ENCODE measurements at regions not wholly inside any gene's neighbourhood (a gene's known extent, or its start where the extent isn't known, plus 50 kb on each side); places are given as distances from the start of the nearest gene placed in this dataset.

GRCh38 chr18:11322006-11322405 lies 172.6 kb upstream of the PIEZO2 start:
- no peak overlapping the region for H3K4me3 ChIP-seq (replicated peaks in 1 of 2; ENCODE audit: low read depth in 1 of 2, low read length in 2 of 2)
- H3K9me2 ChIP-seq (ENCODE audit: insufficient read depth), result no peaks in the 10 kb centered on the region
- intact Hi-C loops (cut with micrococcal nuclease), result no loop called here
- ChIA-PET POLR2A (no interaction called here), RAD21 (ENCODE audit: low non-redundant PET in 1 of 2, low total read pairs in 2 of 2, uncharacterized antibody in 2 of 2, unreplicated experiment in 2 of 2) (no interaction called here), CTCF (no interaction called here)
- H3K9me3 ChIP-seq (ENCODE audit: control insufficient read depth in 1 of 2, insufficient read depth in 1 of 2, low read depth in 1 of 2, low read length in 2 of 2), result no peaks in the 10 kb centered on the region
- no peak overlapping the region for H2AFZ ChIP-seq (ENCODE audit: low read depth, low read length, poor library complexity, severe bottlenecking)
- TF ChIP-seq SIN3A (IDR thresholded peaks at IDR 0.05; ENCODE audit: low read depth) (no peak), ELF1 (IDR thresholded peaks at IDR 0.05; ENCODE audit: borderline replicate concordance, low read depth) (no peak), CTCF (IDR thresholded peaks at IDR 0.05 in 2 of 3, conservative IDR thresholded peaks at IDR 0.05 in 1 of 3; ENCODE audit: borderline replicate concordance in 1 of 3, insufficient read depth in 1 of 3, low read depth in 2 of 3, low read length in 2 of 3) (no peak)
- H3K4me2 ChIP-seq (ENCODE audit: low read length), result no peak overlapping the region
- ATAC-seq, result no peak
- no peaks in the 10 kb centered on the region for H3K36me3 ChIP-seq (ENCODE audit: control insufficient read depth in 1 of 2, insufficient read depth in 2 of 2, low read length in 2 of 2)
- peaks cover 0 to 12% of the 10 kb centered on the region in 2 experiments; a peak in 2 of 4 replicates for H3K4me1 ChIP-seq (ENCODE audit: control insufficient read depth in 1 of 2, insufficient read depth in 2 of 2, low read length in 2 of 2)
- DNase-seq (ENCODE audit: low read depth, low spot score), result no peak
- H3K79me2 ChIP-seq (ENCODE audit: insufficient read depth, low read length), result no peaks in the 10 kb centered on the region
- H3K9ac ChIP-seq (ENCODE audit: low read length), result no peak overlapping the region
- no TSS peak for BruUV-seq (replicated peaks)
- no peaks in the 10 kb centered on the region for H4K20me1 ChIP-seq (ENCODE audit: insufficient read depth)
- H3K27me3 ChIP-seq (ENCODE audit: insufficient read depth, low read length), result 0 out of 2 replicates have a peak, but pooled peaks cover 5% of the 10 kb centered on the region
- H3K27ac ChIP-seq (ENCODE audit: low read depth, low read length), result no peak overlapping the region

- H3K4me1 ChIP-seq (ENCODE audit: control insufficient read depth in 1 of 2, insufficient read depth in 2 of 2, low read length in 2 of 2), result peaks cover 0 to 12% of the 10 kb centered on the region in 2 experiments; a peak in 2 of 4 replicates
- POLR2A ChIA-PET, result no interaction called here
- H3K79me2 ChIP-seq (ENCODE audit: insufficient read depth, low read length), result no peaks in the 10 kb centered on the region
- H3K27ac ChIP-seq (ENCODE audit: low read depth, low read length), result no peak overlapping the region
- no peak overlapping the region for H3K4me2 ChIP-seq (ENCODE audit: low read length)
- ATAC-seq (no peak), DNase-seq (ENCODE audit: low read depth, low spot score) (no peak)
- intact Hi-C loops (cut with micrococcal nuclease), result no loop called here
- H2AFZ ChIP-seq (ENCODE audit: low read depth, low read length, poor library complexity, severe bottlenecking), result no peak overlapping the region
- 0 out of 2 replicates have a peak, but pooled peaks cover 5% of the 10 kb centered on the region for H3K27me3 ChIP-seq (ENCODE audit: insufficient read depth, low read length)
- RAD21 ChIA-PET (ENCODE audit: low non-redundant PET in 1 of 2, low total read pairs in 2 of 2, uncharacterized antibody in 2 of 2, unreplicated experiment in 2 of 2), result no interaction called here
- H3K9me3 ChIP-seq (ENCODE audit: control insufficient read depth in 1 of 2, insufficient read depth in 1 of 2, low read depth in 1 of 2, low read length in 2 of 2), result no peaks in the 10 kb centered on the region
- no peaks in the 10 kb centered on the region for H3K9me2 ChIP-seq (ENCODE audit: insufficient read depth)
- no peak overlapping the region for H3K4me3 ChIP-seq (replicated peaks in 1 of 2; ENCODE audit: low read depth in 1 of 2, low read length in 2 of 2)
- no TSS peak for BruUV-seq (replicated peaks)
- CTCF ChIA-PET, result interaction anchor here (2.1 kb wide), 1 partner anchor 11 kb away, joined by 9 read pairs; no protein-coding TSS in a partner anchor
- no peaks in the 10 kb centered on the region for H4K20me1 ChIP-seq (ENCODE audit: insufficient read depth)
- H3K9ac ChIP-seq (ENCODE audit: low read length), result no peak overlapping the region
- no peaks in the 10 kb centered on the region for H3K36me3 ChIP-seq (ENCODE audit: control insufficient read depth in 1 of 2, insufficient read depth in 2 of 2, low read length in 2 of 2)
- TF ChIP-seq CBX3 (IDR thresholded peaks at IDR 0.05; ENCODE audit: low read depth), result no peak
- TF ChIP-seq RAD21 (IDR thresholded peaks at IDR 0.05; ENCODE audit: low read depth), result no peak
- no peak for TF ChIP-seq YY1 (IDR thresholded peaks at IDR 0.05; ENCODE audit: extremely low read depth, insufficient replicate concordance, low read depth, low read length)
- no peak for TF ChIP-seq JUND (IDR thresholded peaks at IDR 0.05)
- no peak for TF ChIP-seq ELF1 (IDR thresholded peaks at IDR 0.05; ENCODE audit: borderline replicate concordance, low read depth)
- no peak for TF ChIP-seq POLR2AphosphoS5 (IDR thresholded peaks at IDR 0.05; ENCODE audit: low read depth, low read length)
- no peak for TF ChIP-seq SRF (IDR thresholded peaks at IDR 0.05; ENCODE audit: low read depth)
- TF ChIP-seq FOSL1 (IDR thresholded peaks at IDR 0.05; ENCODE audit: low read depth), result no peak
- TF ChIP-seq REST (IDR thresholded peaks at IDR 0.05; ENCODE audit: low read depth), result no peak
- no peak for TF ChIP-seq POLR2A (IDR thresholded peaks at IDR 0.05; ENCODE audit: borderline replicate concordance, extremely low read depth, insufficient read depth, insufficient read length)
- TF ChIP-seq ATF3 (IDR thresholded peaks at IDR 0.05), result no peak
- no peak for TF ChIP-seq CTCF (IDR thresholded peaks at IDR 0.05 in 2 of 3, conservative IDR thresholded peaks at IDR 0.05 in 1 of 3; ENCODE audit: borderline replicate concordance in 1 of 3, insufficient read depth in 1 of 3, low read depth in 2 of 3, low read length in 2 of 3)
Measured at GRCh38 chr18:11320986-11321385, 171.6 kb upstream of the PIEZO2 start.

All from HCT116 (cell line).